HCT116 (cell line): ENCODE measurements at regions not wholly inside any gene's neighbourhood (a gene's known extent, or its start where the extent isn't known, plus 50 kb on each side); places are given as distances from the start of the nearest gene placed in this dataset.
"Not testable (repeated sequence)": the region's sequence is repeated elsewhere in the genome, so short reads cannot be mapped to it uniquely, and the experiment has no call there.

ENCODE experiments used
- ATAC-seq: fragments of 200-7000 bp; cut with Tn5 transposase; 2 replicates; pipeline ENCODE4 v1.9.1; 2020; ENCODE audit warnings: mild to moderate bottlenecking, moderate library complexity
- BruUV-seq: library from RNA; stranded (reverse); fragments of 400-500 nt; replicated peaks from 2 replicates; lab custom pipeline; 2021; lab: Mats Ljungman, UMichigan
- CTCF ChIA-PET: fragments of 300-600 bp; sonication (Branson Sonifier 250); formaldehyde crosslinking; loops from one replicate; lab custom pipeline; 2021; ENCODE audit warnings: antibody characterized with exemption; lab: Charles Lee
- POLR2A ChIA-PET: fragments of 300-600, 350-600 bp; sonication (Branson Sonifier 250); formaldehyde crosslinking; loops from one replicate; lab custom pipeline; 2021; ENCODE audit warnings: antibody characterized with exemption; lab: Charles Lee
- RAD21 ChIA-PET, 2 experiments: fragments of 300-600 bp; sonication (Branson Sonifier 250); formaldehyde crosslinking; loops; one replicate each; lab custom pipeline; 2023; ENCODE audit warnings: low total read pairs in 2 of 2; ENCODE audit not compliant: uncharacterized antibody in 2 of 2, unreplicated experiment in 2 of 2, low non-redundant PET in 1 of 2; lab: Charles Lee
- DNase-seq: peaks from one replicate; pipeline ENCODE4 v3.0.0-alpha.2; 2010; ENCODE audit warnings: low read depth, low spot score
- H2AFZ ChIP-seq: fragments of 200-600 bp; shearing (Covaris generic), sonication (generic); 2 replicates; pipeline ENCODE4 v1.6.1; 2017; ENCODE audit warnings: low read depth, mixed run types, mixed read lengths, antibody characterized with exemption, low read length; ENCODE audit not compliant: poor library complexity, severe bottlenecking
- H3K27ac ChIP-seq: 2 replicates; pipeline ENCODE4 v1.5.1; 2012; ENCODE audit warnings: low read depth, low read length
- H3K27me3 ChIP-seq: fragments of 200-600 bp; sonication (generic); 2 replicates; pipeline ENCODE4 v1.6.1; 2016; ENCODE audit warnings: mixed run types, low read length, mixed read lengths; ENCODE audit not compliant: insufficient read depth
- H3K36me3 ChIP-seq, 2 experiments: fragments of 200-500 bp in 1 of 2; fragments of 200-600 bp in 1 of 2; sonication (Bioruptor generic) in 1 of 2; sonication (generic) in 1 of 2; 2 replicates each; pipeline versions ENCODE4 v1.5.1 to v1.6.1; 2014 to 2016; ENCODE audit warnings: low read length in 2 of 2, inconsistent platforms in 1 of 2, mixed read lengths in 1 of 2, mixed run types in 1 of 2; ENCODE audit not compliant: insufficient read depth in 2 of 2, control insufficient read depth in 1 of 2
- H3K4me1 ChIP-seq, 2 experiments: fragments of 200-600 bp in 1 of 2; sonication (generic) in 1 of 2; 2 replicates each; pipeline versions ENCODE4 v1.5.1 to v1.6.1; 2012 to 2017; ENCODE audit warnings: low read length in 2 of 2, inconsistent platforms in 1 of 2, mild to moderate bottlenecking in 1 of 2, mixed read lengths in 1 of 2, mixed run types in 1 of 2, moderate library complexity in 1 of 2; ENCODE audit not compliant: insufficient read depth in 2 of 2, control insufficient read depth in 1 of 2
- H3K4me2 ChIP-seq: fragments of 200-600 bp; sonication (generic); 2 replicates; pipeline ENCODE4 v1.6.1; 2017; ENCODE audit warnings: mixed run types, low read length, mixed read lengths
- H3K4me3 ChIP-seq, 2 experiments: fragments of 200-600 bp in 1 of 2; sonication (generic) in 1 of 2; replicated peaks in 1 of 2; 2 replicates each; pipeline ENCODE4 v1.5.1; 2011 to 2016; ENCODE audit warnings: low read length in 2 of 2, control low read depth in 1 of 2, low read depth in 1 of 2, mild to moderate bottlenecking in 1 of 2, mixed read lengths in 1 of 2, mixed run types in 1 of 2
- H3K79me2 ChIP-seq: fragments of 200-600 bp; sonication (generic); 2 replicates; pipeline ENCODE4 v1.6.1; 2017; ENCODE audit warnings: mild to moderate bottlenecking, mixed run types, low read length, moderate library complexity, mixed read lengths; ENCODE audit not compliant: insufficient read depth
- H3K9ac ChIP-seq: fragments of 200-600 bp; sonication (generic); 2 replicates; pipeline ENCODE4 v1.6.1; 2016; ENCODE audit warnings: low read length, mixed read lengths
- H3K9me2 ChIP-seq: fragments of 200-600 bp; sonication (generic), shearing (Covaris generic); 2 replicates; pipeline ENCODE4 v1.6.1; 2017; ENCODE audit warnings: mixed run types, mild to moderate bottlenecking, moderate library complexity; ENCODE audit not compliant: insufficient read depth
- H3K9me3 ChIP-seq, 2 experiments: fragments of 200-500 bp in 1 of 2; fragments of 200-600 bp in 1 of 2; sonication (Bioruptor generic) in 1 of 2; sonication (generic) in 1 of 2; 2 replicates each; pipeline ENCODE4 v1.6.1; 2014 to 2017; ENCODE audit warnings: low read length in 2 of 2, mixed read lengths in 2 of 2, inconsistent platforms in 1 of 2, low read depth in 1 of 2, mild to moderate bottlenecking in 1 of 2, mixed run types in 1 of 2, moderate library complexity in 1 of 2; ENCODE audit not compliant: control insufficient read depth in 1 of 2, insufficient read depth in 1 of 2
- H4K20me1 ChIP-seq: fragments of 200-600 bp; sonication (generic), shearing (Covaris generic); 2 replicates; pipeline ENCODE4 v1.6.1; 2017; ENCODE audit warnings: mixed run types, mild to moderate bottlenecking, moderate library complexity; ENCODE audit not compliant: insufficient read depth
- CTCF ChIP-seq, 3 experiments: fragments of 200-600 bp in 1 of 3; sonication (generic) in 1 of 3; IDR thresholded peaks in 2 of 3; conservative IDR thresholded peaks in 1 of 3; 2 replicates each; pipeline ENCODE4 v1.5.1; 2012 to 2017; ENCODE audit warnings: low read depth in 2 of 3, low read length in 2 of 3, antibody characterized with exemption in 1 of 3, borderline replicate concordance in 1 of 3, control low read depth in 1 of 3, mild to moderate bottlenecking in 1 of 3, mixed read lengths in 1 of 3, mixed run types in 1 of 3, moderate library complexity in 1 of 3; ENCODE audit not compliant: insufficient read depth in 1 of 3
- EGR1 ChIP-seq: IDR thresholded peaks from 2 replicates; pipeline ENCODE4 v1.6.1; 2012; ENCODE audit warnings: low read depth
- FOSL1 ChIP-seq: IDR thresholded peaks from 2 replicates; pipeline ENCODE4 v1.6.1; 2012; ENCODE audit warnings: low read depth
- POLR2AphosphoS5 ChIP-seq: IDR thresholded peaks from 2 replicates; pipeline ENCODE4 v1.6.1; 2011; ENCODE audit warnings: mild to moderate bottlenecking, low read depth, low read length, moderate library complexity
- YY1 ChIP-seq: IDR thresholded peaks from 2 replicates; pipeline ENCODE4 v1.6.1; 2011; ENCODE audit warnings: low read length, low read depth, moderate library complexity, mild to moderate bottlenecking; ENCODE audit not compliant: insufficient replicate concordance; ENCODE audit errors: extremely low read depth
- intact Hi-C: fragments of 100-400 bp; cut with micrococcal nuclease; formaldehyde crosslinking; loops from 2 replicates; pipeline ENCODE4 v1.10.0; 2022
- TF ChIP-seq, protein P1 (sequence below): IDR thresholded peaks from 2 replicates; pipeline ENCODE4 v1.6.1; 2012; ENCODE audit warnings: low read depth

GRCh38 chrX:3994315-3994714 is 280.9 kb upstream of the PRKX start:
- ChIA-PET CTCF (no interaction called here), POLR2A (no interaction called here)
- intact Hi-C loops = no loop called here

GRCh38 chrX:3990569-3990968 is 277.1 kb upstream of the PRKX start:
- Histone ChIP-seq H3K4me1 (no peaks in the 10 kb centered on the region), H3K9me3 (no peaks in the 10 kb centered on the region), H3K4me2 (no peak overlapping the region), H3K27me3 (no peaks in the 10 kb centered on the region), H3K9me2 (no peaks in the 10 kb centered on the region), H3K27ac (no peak overlapping the region), H4K20me1 (no peaks in the 10 kb centered on the region), H3K9ac (no peak overlapping the region), H2AFZ (no peak overlapping the region), H3K4me3 (no peak overlapping the region), H3K36me3 (no peaks in the 10 kb centered on the region), H3K79me2 (no peaks in the 10 kb centered on the region)
- intact Hi-C loops = no loop called here
- ChIA-PET CTCF (no interaction called here), POLR2A (no interaction called here), RAD21 (no interaction called here)
- DNase-seq = no peak
- ATAC-seq = no peak
- no TSS peak for BruUV-seq
- TF ChIP-seq YY1 (no peak), EGR1 (no peak), POLR2AphosphoS5 (no peak)
- TF ChIP-seq, protein P1, sequence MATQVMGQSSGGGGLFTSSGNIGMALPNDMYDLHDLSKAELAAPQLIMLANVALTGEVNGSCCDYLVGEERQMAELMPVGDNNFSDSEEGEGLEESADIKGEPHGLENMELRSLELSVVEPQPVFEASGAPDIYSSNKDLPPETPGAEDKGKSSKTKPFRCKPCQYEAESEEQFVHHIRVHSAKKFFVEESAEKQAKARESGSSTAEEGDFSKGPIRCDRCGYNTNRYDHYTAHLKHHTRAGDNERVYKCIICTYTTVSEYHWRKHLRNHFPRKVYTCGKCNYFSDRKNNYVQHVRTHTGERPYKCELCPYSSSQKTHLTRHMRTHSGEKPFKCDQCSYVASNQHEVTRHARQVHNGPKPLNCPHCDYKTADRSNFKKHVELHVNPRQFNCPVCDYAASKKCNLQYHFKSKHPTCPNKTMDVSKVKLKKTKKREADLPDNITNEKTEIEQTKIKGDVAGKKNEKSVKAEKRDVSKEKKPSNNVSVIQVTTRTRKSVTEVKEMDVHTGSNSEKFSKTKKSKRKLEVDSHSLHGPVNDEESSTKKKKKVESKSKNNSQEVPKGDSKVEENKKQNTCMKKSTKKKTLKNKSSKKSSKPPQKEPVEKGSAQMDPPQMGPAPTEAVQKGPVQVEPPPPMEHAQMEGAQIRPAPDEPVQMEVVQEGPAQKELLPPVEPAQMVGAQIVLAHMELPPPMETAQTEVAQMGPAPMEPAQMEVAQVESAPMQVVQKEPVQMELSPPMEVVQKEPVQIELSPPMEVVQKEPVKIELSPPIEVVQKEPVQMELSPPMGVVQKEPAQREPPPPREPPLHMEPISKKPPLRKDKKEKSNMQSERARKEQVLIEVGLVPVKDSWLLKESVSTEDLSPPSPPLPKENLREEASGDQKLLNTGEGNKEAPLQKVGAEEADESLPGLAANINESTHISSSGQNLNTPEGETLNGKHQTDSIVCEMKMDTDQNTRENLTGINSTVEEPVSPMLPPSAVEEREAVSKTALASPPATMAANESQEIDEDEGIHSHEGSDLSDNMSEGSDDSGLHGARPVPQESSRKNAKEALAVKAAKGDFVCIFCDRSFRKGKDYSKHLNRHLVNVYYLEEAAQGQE = peak; percentile 23; the same call in 1 of the 2 replicates

More at GRCh38 chrX:3994315-3994714, 280.9 kb upstream of the PRKX start:
- RAD21 ChIA-PET = no interaction called here
- Histone ChIP-seq H3K4me1 (no peaks in the 10 kb centered on the region), H3K79me2 (no peaks in the 10 kb centered on the region), H3K9ac (no peak overlapping the region), H3K27ac (no peak overlapping the region), H3K4me2 (no peak overlapping the region), H3K9me3 (no peaks in the 10 kb centered on the region), H3K36me3 (no peaks in the 10 kb centered on the region), H3K27me3 (no peaks in the 10 kb centered on the region), H4K20me1 (no peaks in the 10 kb centered on the region), H3K4me3 (no peak overlapping the region), H2AFZ (no peak overlapping the region), H3K9me2 (no peaks in the 10 kb centered on the region)
- DNase-seq (no peak), ATAC-seq (no peak)
- no TSS peak for BruUV-seq
- no peak for TF ChIP-seq CTCF (IDR thresholded peaks at IDR 0.05 in 2 of 3, conservative IDR thresholded peaks at IDR 0.05 in 1 of 3; ENCODE audit: borderline replicate concordance in 1 of 3, insufficient read depth in 1 of 3, low read depth in 2 of 3, low read length in 2 of 3)
- TF ChIP-seq FOSL1 = no peak

DNA sequence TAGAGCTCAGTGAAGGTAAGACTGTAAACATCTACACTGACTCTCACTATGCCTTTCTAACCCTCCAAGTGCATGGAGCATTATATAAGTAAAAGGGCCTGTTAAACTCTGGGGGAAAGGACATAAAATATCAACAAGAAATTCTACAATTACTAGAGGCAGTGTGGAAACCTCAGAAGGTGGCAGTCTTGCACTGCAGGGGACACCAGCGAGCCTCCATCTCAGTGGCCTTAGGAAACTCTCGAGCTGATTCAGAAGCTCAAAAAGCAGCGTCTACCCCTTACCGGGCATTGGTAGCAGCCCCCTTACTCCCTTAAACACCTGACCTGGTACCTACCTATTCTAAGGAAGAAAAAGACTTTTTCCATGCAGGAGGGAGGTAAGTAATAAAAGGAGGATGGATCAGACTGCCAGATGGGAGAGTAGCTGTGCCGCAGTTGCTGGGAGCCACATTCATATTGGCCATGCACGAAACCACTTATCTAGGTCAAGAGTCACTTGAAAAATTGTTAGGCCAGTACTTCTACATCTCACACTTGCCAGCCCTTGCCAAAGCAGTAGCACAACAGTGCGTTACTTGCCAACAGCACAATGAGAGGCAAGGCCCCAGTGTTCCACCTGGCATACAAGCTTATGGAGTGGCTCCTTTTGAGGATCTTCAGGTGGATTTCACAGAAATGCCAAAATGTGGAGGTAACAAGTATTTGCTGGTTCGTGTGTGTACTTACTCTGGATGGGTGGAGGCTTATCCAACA is 258.8 kb upstream of the PRKX start:
- H3K9ac ChIP-seq, RAD21 ChIA-PET, H3K36me3 ChIP-seq, H3K4me3 ChIP-seq, H3K9me3 ChIP-seq, H2AFZ ChIP-seq, intact Hi-C loops, H3K4me2 ChIP-seq, H3K27ac ChIP-seq, H4K20me1 ChIP-seq, BruUV-seq, POLR2A ChIA-PET, H3K27me3 ChIP-seq, H3K79me2 ChIP-seq, DNase-seq, H3K9me2 ChIP-seq, ATAC-seq, H3K4me1 ChIP-seq, CTCF ChIA-PET: not testable (repeated sequence)
